ENCODE measurements at regions not wholly inside any gene's neighbourhood (a gene's known extent, or its start where the extent isn't known, plus 50 kb on each side); places are given as distances from the start of the nearest gene placed in this dataset.
"Not testable (repeated sequence)": the region's sequence is repeated elsewhere in the genome, so short reads cannot be mapped to it uniquely, and the experiment has no call there.

DNA sequence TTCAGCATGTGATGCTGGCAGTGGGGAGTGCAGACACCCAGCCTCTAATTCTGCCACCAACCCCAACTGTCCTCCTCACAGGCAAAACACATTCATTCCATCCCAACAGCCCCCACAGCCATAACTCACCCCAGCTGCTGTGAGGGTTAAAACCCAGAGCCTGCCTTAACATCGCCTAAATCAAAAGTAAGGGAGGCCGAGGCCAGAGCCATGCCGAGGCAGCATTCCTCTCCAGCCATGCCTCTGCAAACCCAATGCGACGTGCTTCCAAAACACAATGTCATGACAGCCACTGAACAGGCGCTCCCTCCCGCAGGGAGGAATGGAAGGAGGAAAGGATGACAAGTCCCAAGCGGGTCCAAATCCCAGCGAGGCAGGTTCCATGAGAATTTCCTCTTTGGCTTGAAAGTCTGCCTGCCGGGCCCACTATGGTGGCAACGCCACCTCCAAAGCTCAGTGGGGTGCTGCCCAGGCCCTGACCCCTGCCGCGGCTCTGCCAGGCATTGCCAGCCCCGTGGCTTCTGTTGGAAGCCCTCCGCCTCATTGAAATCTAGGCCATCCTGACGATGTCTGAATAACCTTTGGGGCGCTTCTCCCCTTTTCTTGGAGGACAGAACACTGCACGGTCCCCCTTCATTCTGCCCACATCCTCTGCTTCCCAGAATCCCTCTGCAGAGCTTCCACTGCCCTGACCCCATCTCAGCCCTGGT, 472.3 kb downstream of the BRD1 start:
- DNase-seq (ENCODE audit: low spot score): no peak

DNA sequence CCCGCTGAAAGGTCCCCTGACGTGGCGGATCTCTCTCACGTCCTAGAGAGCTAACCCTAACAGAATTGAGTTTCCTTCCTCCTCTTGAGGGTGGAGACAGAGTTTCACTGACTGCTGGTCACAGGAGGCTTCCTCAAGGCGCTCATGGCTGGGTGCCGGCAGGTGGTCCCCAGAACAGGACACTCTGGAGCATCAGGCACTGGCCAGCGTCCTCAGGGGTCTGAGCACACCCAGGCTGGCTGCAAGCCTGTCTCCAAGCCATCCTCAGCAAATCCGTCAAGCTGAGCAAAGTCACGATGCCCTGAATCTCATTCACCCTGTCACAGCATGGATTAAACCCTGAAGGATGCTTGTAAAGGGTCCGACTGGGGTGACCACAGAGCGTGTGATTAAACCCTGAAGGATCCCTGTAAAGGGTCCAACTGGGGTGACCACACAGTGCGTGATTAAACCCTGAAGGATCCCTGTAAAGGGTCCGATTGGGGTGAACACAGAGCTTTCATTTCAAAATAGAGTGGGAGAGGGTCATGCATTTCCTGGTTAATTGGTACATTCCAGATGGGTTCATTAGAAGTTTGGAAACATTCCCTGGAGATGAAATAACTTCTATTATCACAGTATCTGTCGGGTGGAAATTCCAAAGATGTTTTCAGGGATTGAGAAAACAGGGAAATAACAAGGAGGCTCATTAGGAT, 473.0 kb downstream of the BRD1 start:
- DNase-seq (ENCODE audit: low spot score): no peak

DNA sequence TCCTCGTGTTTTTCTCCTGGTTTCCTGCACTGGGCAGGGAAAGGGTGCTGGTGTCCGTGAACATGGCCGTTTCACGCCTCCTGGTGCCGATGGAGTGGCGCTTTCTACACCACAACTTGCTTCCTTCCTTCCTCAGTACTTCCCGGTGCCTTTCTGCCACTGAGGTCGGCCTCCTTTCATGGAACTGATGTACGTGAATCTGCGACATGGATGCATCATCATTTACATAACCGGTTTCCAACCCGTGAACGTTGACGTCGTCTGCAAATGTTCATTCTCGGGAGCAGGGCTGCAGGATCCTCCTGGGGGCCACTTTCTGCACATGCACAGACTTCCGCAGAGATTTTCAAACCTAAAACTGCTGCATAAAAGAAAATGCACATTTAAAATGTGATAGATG, 474.4 kb downstream of the BRD1 start:
- DNase-seq (ENCODE audit: low spot score): no peak

DNA sequence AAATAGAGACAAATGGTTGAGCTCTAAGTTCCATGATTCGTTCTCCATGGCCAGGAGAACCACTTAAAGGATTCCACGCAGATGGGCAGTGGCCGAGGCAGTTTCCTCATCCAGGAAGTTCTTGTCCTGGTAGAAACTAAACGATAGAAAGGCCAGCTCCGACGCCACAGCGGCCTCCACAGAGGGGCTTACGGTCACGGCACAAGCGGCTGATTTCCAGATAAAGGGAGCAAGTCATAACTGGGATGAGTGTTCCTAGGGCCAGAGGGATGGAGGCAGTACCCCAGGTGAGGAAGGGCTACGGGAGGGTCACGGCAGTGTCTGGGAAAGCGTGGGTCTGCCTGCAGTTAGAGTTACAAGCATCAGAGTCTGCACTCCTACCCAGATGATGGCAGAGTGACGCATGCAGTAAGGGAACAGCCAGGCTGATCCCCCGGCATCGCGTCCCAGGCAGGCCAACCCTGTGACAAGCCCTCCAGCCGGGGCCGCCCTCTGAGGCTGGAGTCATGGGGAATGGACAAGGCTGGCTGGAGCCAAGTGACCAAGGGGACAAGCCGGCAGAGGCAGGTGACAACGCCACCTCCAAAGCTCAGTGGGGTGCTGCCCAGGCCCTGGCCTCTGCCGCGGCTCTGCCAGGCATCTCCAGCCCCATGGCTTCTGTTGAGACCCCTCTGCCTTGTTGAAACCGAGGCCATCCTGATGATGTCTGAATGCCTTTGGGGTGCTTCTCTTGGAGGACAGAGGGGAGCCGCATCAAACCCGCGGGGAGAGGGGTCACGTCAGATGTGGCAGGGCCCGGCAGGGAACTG, 475.1 kb downstream of the BRD1 start:
- no peak for DNase-seq (ENCODE audit: low spot score)

DNA sequence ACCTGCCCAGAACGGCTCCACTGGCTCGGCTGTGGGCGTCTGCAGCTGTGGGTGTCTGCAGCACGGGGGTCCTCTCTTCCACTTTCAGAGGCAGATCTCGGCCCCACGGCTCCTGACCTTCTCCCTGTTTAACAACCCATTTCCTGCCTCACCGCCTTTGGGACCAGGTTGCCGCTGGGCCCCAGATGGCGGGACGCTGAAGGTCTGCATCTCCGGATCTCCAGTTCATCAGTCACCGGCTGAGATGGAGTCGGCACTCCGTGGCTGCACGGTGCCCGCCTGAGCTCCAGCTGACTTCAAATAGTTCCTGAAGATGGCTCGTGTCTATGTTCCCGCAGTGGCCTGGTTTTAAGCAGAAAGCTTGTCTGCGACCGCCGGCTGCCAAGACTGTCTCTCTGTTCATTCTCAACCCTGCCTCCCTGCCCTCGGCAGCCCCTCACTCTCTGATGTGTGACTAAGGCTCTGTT, 475.9 kb downstream of the BRD1 start:
- no peak for DNase-seq (ENCODE audit: low spot score)

DNA sequence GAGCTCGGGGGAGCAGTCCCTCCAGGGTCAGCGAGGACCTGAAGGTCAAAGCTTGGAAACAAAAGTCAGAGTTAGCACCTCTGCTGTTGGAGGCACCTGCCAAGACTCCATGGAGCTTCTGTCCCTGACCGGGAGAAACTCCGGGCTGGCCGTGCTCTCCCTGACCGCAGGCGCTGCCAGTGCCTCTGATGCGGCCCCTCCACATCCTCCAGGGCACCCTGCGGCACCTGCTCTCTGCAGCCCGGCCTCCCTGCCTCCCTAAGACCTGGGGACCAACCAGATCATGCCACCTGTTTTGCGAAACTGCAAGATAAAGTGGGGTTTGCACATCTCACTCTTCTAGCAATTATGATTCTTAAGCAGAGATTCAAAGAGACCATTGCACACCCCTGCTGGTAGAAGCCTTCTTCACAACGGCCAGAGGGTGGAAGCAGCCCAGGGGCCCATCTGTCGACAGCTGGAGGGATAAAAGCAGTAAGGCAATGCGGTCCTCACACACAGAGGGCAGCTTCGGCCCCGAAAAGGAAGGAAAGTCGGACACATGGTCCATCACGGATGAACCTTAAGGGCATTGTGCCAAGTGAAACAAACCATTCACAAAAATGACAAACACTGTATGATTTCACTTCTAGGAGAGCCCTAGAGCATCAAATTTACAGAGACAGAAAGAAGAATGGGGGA, 477.1 kb downstream of the BRD1 start:
- DNase-seq (ENCODE audit: low spot score): peak; percentile 1

DNA sequence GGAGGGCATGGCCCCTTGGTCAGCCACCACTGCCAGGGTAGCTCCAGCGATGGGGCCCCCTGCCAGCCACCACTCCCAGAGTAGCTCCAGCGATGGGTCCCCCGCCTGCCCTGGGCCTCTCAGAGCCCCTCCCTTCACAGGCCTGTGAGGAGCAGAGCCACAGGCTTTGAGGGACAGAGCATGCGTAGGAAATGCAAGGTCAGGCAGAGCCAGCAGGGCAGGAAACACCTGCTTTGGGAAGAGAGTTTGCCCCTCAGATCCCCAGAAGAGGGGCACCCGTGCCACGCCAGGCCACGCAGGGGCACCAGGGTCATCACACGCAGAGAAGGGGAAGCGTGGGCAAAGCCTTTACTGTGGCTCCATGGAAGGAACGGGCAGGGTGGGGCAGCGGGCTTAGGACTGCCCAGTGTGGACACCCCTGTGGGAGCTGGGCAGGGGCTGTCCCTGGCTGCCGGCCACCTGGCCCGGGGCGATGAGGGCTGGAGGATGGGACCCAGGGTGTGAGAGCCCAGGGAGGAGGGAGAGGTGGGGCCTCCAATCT, 477.8 kb downstream of the BRD1 start:
- DNase-seq (ENCODE audit: low spot score): no peak

DNA sequence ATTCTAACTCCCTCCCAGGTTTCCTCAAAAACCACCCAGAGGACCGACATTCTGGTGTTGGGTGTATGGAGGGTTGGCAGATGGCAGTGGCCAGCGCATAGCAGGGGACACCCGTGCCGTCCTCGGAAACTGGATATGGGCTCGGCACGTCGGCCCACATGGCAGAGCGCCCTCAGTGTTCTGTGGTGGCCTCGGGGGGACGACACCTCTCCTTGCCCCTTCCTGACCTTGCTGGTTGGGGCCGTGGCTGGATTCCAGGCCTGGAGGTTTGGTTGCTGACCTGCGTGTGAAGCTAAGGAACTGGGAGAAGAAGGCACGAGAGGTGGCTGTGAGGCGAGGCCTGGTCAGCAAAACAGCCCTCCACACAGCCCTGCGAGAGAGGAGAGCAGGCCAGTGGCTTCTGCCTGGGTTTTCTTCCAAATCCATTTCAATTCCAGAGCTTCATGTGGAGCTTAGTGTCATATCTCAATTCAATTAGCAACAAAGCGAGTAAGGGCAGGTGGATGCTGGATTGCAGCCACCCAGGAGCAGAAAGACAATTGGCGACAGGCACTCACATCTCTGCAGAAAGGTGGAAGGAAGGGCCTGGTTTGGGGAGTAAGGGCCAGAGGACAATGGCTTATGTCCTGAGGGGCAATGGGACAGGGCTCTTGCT, 478.4 kb downstream of the BRD1 start:
- DNase-seq (ENCODE audit: low spot score): no peak

DNA sequence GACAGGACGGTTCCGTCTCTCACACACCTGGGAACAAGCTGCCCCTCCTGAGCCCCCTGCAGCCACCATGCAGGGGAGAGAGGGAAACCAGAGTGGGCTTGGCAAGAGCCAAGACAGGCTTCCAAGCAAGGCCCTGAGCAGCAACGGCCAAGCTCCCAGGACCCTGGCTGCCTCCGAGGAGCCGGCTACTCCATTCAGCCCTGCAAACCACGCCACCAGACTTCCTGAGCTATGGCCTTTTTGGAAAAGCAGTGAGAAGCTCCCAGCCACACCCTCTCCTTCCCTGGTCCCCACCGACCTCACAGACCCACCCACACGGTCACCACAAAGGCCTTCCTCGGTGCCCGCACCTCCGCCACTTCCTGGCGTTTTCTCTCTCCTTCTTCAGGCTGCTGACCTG, 479.0 kb downstream of the BRD1 start:
- no peak for DNase-seq (ENCODE audit: low spot score)

DNA sequence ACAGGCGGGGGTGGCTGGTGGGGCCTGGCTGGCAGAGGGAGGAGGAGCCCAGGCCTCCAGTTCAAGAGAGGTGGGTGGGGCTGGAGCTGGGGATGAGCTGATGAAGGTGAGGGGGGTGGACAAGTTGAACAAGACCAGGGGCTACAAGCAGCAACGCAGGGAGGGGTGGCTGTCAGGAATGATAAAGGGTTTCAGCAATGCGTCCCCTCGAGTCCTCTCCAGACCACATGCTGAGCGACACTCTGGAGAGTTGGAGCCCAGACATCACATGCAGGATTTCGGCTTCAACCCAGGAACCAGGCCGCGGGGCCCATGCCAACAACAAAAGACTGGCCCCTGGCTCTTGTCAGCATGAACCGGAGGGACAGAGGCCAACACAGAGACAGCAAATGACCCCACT, 480.3 kb downstream of the BRD1 start:
- no peak for DNase-seq (ENCODE audit: low spot score)

DNA sequence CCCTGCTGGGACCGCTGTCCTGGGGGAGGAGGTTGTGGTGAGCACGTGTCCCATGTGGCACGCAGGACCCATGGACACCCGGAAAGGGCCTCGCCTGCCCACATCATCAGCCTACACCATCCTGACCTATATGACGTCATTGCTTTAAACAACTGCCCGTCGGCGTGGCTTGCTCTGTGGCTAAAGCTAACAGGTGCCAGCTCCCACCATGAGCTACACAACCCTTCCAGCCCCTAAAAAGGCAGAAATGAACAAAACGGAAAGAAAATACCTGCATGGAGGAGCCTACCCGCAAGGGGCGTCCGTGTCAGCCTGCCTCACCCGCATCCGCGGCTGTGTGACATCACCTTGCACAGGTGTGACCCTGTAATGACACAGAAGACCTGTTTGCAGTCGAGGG, 481.8 kb downstream of the BRD1 start:
- DNase-seq (ENCODE audit: low spot score): no peak

DNA sequence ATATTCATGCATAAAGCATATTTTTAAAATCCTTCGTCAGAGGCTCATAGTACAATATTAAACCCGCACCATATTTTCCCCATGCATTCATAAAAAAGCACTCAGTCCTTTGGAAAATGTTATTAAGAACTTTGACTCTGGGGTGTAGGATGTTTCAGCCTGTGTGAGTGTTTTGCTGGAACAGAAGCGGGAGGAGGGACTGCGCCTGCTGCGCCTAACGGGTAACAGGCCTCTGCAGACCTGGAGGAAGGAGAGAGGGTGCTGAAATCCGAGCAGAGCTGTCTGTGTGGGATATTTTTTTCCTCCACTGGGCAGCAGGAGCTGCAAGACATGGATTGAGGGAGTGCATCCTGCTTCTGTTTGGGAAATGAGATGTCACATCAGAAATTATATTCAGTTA, 483.0 kb downstream of the BRD1 start:
- no peak for DNase-seq (ENCODE audit: low spot score)

DNA sequence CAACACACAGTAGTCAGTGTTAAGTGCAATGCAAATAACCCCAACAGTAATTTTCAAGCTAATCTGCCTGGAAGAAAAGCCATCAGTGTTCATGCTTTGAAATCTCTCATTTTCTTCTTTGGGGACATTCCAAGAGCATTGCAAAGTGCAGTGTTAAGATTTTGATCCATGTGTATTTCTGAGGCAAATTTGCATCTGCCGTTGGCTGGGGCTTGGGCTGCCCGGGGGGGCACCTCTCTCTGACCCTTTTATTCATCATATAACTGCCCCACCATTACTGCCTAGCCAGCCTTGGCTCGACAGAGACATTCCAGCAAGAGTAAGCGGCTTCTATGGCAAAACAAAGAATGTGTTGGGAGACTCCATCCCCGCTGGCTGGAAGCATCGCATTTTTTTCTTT, 483.5 kb downstream of the BRD1 start:
- no peak for DNase-seq (ENCODE audit: low spot score)

DNA sequence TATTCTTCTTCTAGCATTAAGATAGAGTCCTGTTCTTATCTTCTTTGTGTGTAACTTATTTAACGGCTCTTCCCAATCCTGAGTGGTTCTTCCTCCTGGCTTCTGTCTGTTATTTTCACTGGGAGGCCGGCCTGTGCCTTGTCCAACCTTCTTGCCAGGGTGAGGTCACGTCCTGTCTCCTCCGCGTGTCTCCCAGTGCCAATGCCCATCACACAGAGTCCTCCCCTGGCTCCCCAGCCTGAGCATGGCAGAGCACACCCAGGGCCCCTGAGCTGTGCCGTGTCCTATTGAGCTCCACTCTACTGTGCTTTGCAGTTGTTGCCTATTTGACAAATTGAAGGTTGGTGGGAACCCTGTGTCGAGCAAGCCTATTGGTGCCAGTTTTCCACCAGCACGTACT, 487.3 kb downstream of the BRD1 start:
- DNase-seq (ENCODE audit: low spot score): no peak

DNA sequence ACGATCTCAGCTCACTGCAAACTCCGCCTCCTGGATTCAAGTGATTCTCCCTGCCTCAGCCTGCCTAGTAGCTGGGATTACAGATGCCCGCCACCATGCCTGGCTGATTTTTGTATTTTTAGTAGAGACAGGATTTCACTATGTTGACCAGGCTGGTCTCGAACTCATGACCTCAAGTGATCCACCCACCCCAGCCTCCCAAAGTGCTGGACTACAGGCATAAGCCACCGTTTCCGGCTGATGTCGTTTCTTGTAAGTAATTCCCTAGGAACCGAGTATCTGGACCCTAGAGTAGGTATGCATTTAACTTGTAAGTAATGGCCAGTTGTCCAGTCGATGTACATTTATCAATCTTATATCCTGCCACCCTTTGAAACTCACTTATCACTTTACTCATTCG, 491.2 kb downstream of the BRD1 start:
- DNase-seq (ENCODE audit: low spot score): not testable (repeated sequence)

DNA sequence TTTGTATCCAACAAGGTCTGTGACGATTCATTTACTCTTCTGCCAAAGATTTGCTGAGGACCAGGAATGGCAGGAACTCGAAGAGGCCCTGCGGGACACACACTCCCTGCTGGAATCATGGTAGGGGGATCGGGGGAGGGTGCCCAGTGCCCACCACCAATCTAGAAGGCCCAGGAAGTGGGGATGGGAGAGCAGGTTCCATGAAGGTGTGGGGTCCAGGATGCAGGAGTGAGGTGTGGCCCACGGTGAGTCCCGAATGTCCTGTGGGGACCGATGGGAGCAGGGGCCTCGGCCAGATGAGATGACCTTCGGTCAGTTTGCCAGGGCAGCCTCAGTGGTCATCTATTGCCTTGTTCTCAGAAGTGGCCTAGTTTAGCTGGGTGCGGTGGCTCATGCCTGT, 492.7 kb downstream of the BRD1 start:
- no peak for DNase-seq (ENCODE audit: low spot score)

DNA sequence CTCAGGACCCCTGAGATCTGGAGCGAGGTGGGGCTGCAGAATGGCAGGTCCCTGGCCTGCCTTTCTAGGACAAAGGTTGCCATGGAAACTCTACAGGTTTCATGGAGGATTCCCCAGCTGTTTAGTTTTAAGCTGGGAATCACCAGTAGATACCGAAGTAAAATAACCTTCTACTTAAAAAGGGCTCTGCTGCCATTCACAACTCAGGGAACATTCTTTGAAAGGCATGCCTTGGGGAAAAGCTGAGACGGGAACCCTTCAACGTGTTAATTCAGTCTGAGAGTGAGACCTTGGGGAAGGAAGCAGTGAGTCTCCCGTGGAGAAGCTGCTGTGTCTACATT, 493.3 kb downstream of the BRD1 start:
- DNase-seq (ENCODE audit: low spot score): no peak

DNA sequence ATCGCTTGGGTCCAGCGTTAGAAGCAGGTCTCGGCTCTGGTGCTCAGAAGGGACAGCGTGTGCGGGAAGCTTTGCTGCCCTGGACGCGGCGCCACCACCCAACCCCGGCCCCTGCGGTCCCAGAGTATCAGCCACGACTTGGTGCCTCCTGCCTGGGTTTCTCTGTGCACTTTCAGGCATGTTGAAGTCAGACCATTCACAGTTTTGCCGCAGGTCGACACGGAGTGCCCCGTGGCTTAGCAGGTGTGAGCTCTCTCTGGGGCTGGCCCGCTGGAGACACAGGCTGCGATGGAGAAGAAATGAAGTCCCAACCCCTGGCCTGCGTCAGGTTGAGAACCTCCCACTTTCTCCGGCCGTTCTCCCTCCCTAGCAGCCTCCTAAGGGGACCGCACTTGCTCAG, 494.5 kb downstream of the BRD1 start:
- no peak for DNase-seq (ENCODE audit: low spot score)

DNA sequence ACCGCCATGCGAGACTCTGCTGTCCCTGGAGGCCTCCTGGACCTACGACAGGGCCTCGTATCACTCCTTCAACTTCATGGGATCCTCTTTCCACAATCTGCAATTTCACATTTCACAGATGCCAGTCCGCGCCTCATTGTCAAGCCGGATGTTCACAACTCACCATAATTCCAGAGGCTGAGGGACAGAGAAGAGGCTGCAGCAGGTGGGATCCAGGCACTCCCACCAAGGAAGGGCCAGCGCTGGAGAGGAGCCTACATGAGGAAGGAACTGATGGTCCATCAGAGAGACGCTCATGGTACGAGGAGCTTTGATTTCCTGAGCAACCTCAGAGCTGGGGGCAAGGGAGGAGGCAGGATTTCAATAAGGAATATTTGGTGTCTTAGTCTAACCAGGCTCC, 495.0 kb downstream of the BRD1 start:
- no peak for DNase-seq (ENCODE audit: low spot score)

DNA sequence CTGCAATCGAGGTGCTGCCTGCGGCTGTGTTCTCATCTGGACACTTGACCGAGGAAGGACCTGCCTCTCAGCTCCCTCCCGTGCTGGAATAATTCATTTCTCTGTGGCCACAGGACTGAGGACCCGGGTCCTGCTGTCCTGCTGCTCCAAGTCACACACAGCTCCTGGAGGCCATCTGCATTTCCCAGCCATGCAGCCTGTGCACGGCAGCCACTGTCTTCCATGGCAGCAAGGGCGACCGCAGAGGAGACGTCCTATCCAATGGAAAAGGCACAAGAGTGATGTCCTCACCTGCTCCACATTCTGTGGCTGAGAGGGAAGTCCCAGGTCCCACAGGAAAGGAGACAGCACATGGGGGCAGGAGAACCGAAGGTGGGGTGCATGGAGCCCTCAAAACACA, 495.8 kb downstream of the BRD1 start:
- no peak for DNase-seq (ENCODE audit: low spot score)

DNA sequence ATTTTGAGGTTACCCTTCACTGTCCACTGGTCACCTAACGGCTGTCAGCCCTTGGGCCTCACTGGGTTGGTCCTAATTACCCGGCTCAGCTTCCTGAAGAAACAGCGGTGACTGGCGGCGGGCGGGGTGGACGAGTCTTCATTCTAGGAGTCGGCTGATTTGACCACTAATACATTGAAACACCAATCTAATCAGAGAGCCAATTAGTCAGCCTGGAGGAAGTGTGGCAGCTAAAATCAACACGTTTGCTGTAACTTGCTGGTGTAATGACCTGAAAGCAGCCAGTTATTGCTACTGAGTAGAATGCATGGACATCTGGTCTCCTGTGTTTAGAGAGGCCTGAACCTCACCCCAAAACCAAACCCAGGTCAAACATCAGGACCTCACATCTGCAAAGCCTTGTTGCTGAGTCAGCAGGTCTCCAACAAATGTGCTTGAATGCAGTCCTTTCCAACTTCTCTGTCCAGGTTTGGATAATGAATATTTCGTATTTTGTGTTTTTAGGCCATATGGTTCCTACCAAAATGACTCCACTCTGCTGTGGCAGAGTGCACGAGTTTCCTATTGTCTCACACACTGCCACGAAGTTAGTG, 496.4 kb downstream of the BRD1 start:
- no peak for DNase-seq (ENCODE audit: low spot score)

Data from HT-29 (cell line).